Muscle of leg (tissue), 3 donors: ENCODE measurements at regions not wholly inside any gene's neighbourhood (a gene's known extent, or its start where the extent isn't known, plus 50 kb on each side); places are given as distances from the start of the nearest gene placed in this dataset.

Experiments used
- DNase-seq: peaks from one replicate; pipeline ENCODE4 v3.0.0; 2013
- H3K27ac ChIP-seq: one replicate; pipeline ENCODE4 v1.5.1; 2013; ENCODE audit warnings: mild to moderate bottlenecking, low read length, control low read depth
- H3K27me3 ChIP-seq: one replicate; pipeline ENCODE4 v1.6.1; 2013; ENCODE audit warnings: low read length; ENCODE audit not compliant: control insufficient read depth, insufficient read depth
- H3K36me3 ChIP-seq: one replicate; pipeline ENCODE4 v1.6.1; 2013; ENCODE audit warnings: low read length; ENCODE audit not compliant: control insufficient read depth, insufficient read depth
- H3K4me1 ChIP-seq: one replicate; pipeline ENCODE4 v1.6.1; 2013; ENCODE audit warnings: low read length; ENCODE audit not compliant: control insufficient read depth, insufficient read depth
- H3K4me3 ChIP-seq: one replicate; pipeline ENCODE4 v1.5.1; 2013; ENCODE audit warnings: low read length, control low read depth
- H3K9me3 ChIP-seq: replicated peaks from 2 replicates; pipeline ENCODE4 v1.6.1; 2013; ENCODE audit warnings: low read depth, low read length; ENCODE audit not compliant: control insufficient read depth
- WGBS: methylation state at CpG from one replicate; pipeline ENCODE4 v1.1.5; 2013; ENCODE audit warnings: missing lambda C conversion rate; ENCODE audit not compliant: insufficient coverage; 5-methylcytosine and 5-hydroxymethylcytosine counted together

DNA sequence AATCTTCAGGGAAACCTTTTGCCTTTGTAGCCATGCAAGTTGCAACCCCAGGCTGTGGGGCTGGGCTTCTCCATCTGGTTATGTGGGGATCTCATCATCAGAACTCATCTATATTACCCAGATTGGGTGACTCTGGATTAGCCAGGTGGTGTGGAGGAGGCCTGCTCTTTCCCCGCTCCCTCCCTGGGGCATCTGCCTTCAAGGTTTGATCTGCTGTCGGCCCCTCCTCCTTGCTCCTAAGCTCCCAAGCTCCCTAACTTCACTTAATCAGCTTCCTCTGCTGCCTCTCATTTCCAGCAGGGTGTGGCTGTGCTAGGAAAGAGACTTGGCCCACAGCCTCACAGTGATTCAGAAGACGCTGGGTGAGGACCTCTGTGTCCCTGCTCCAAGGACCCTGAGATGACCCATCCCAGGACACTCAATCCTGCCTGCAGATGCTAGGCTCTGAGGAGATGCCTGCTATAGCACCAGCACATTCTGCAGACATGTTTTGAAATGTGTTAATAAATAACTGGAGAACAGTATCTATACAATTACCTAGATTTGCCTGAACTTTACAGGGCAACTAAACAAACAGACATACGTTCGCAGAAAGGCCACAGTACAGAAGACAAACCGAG is 392.1 kb upstream of the PODXL start:
- Histone ChIP-seq H3K4me1 (peaks cover 10% of the 10 kb centered on the region), H3K4me3 (no peak overlapping the region), H3K36me3 (no peaks in the 10 kb centered on the region), H3K9me3 (peaks cover 3% of the 10 kb centered on the region), H3K27me3 (peaks cover 52% of the 10 kb centered on the region), H3K27ac (no peak overlapping the region)
- peak; percentile 40 for DNase-seq
- WGBS: 23% methylated on average over 4 of the region's 6 CpGs

DNA sequence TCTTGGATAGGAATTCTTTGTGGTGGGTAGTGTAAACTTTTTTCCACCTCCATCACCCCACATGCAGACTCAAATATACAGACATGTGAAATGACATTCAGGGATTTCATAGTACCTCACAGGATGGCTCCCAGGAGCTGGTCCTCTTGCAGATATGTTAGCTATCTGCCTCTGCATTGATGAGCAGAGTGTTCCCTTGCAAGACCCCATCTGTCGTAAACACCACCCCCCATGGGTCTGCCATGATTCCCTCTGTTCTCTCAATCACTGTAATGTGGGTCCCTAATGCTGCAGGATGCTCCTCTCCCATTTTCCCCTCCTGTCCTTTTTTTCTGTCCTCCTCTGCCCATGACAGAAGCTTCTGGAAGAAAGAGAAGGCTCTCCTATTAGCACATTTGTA is 391.2 kb upstream of the PODXL start:
- H3K27ac ChIP-seq: no peak overlapping the region
- peaks cover 51% of the 10 kb centered on the region for H3K27me3 ChIP-seq
- no peak overlapping the region for H3K4me3 ChIP-seq
- WGBS: 100% methylated on average over 1 of the region's 1 CpG
- peaks cover 3% of the 10 kb centered on the region for H3K9me3 ChIP-seq
- H3K4me1 ChIP-seq: peaks cover 10% of the 10 kb centered on the region
- H3K36me3 ChIP-seq: no peaks in the 10 kb centered on the region
- no peak for DNase-seq

DNA sequence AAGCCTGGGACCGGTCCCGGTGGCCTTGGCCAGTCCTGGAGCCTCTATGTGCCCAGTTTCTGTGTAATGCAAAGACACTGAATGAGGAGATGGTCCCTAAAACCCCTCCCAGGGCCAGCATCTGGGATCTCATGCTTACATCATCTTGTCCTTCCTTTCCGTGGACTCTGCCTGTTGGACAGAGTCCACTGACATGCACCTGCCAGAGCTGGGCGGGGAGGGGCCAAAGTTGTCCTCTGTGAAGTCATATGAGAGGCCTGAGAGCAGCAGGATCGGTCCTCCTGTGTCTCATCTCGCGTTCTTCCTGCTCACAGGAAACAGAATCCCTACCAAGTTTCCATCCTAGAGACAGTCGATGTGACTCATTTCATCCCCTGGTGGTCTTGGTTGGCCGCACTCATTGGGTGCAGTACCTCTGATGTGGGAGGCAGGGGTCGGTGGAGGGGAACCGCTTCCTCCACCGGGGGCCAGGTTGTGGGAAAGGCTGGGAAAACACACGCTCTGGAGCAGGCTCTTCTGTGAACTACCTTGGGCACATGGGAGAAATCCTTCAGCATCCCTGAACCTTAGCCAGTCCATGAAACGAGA is 389.6 kb upstream of the PODXL start:
- DNase-seq: peak; percentile 18
- no peaks in the 10 kb centered on the region for H3K9me3 ChIP-seq
- 34% methylated on average over 9 of the region's 14 CpGs for WGBS
- no peak overlapping the region for H3K27ac ChIP-seq
- no peaks in the 10 kb centered on the region for H3K36me3 ChIP-seq
- no peak overlapping the region for H3K4me3 ChIP-seq
- peaks cover 52% of the 10 kb centered on the region for H3K27me3 ChIP-seq
- peaks cover 10% of the 10 kb centered on the region for H3K4me1 ChIP-seq

DNA sequence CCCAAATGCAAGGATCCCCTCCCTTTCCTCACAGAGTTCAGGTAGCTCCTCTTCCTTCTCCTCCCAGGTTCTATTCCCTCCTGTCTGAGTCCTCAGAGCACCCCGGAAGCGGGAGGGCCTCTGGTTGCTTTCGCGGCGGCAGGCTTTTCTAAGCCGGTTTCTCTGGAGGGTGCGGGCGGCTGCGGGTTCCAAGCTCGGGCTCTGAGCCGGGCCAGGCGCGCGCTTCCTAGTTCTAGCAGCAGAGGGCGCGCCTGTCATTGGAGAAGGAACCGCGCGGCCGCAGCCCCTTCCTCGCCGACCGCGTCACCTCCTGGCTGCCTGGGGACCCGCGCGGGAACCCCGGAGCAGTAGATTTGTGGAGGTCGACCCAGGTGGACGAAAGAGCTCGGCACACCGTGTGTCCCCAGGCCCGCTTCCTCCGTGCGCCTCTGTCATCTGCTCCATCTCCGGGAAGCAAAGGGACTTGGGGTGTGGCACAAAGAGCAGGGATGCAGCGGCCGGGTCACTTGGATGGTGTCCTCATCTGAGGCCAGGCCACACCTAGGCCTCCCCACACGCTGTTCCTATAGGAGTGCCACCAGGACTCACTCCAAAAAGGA is 389.0 kb upstream of the PODXL start:
- DNase-seq: peak; percentile 30
- Histone ChIP-seq H3K4me1 (peaks cover 10% of the 10 kb centered on the region), H3K4me3 (no peak overlapping the region), H3K27me3 (peaks cover 52% of the 10 kb centered on the region), H3K36me3 (no peaks in the 10 kb centered on the region), H3K9me3 (no peaks in the 10 kb centered on the region), H3K27ac (no peak overlapping the region)
- WGBS: 2% methylated on average over 38 of the region's 39 CpGs

DNA sequence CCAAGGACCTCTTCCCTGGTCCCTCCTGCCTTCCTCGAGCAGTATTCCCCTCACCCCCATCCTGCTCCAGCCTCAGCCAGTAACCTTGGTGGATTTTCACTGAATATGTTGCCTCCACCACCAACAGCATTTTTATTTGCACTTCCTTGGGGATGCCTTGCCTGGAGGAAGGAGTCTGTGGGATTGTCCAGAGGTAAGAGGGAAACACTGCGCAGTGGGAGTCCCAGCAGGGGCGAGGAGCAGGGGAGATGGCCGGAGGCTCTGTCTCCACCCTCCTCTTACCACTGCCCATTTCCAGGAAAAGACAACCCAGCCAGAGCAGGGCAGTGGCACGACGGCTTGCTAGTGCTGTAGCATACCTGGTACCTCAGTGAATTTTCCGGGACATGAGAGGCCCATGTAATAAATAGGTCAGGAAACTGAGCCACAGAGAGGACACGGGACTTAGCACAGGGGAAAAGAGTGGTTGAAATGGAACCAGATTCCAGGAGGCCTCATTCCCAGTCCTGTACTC is 388.2 kb upstream of the PODXL start:
- DNase-seq: no peak
- peaks cover 48% of the 10 kb centered on the region for H3K27me3 ChIP-seq
- 80% methylated on average over 4 of the region's 8 CpGs for WGBS
- no peaks in the 10 kb centered on the region for H3K9me3 ChIP-seq
- H3K4me1 ChIP-seq: peaks cover 10% of the 10 kb centered on the region
- H3K27ac ChIP-seq: no peak overlapping the region
- no peak overlapping the region for H3K4me3 ChIP-seq
- H3K36me3 ChIP-seq: no peaks in the 10 kb centered on the region

DNA sequence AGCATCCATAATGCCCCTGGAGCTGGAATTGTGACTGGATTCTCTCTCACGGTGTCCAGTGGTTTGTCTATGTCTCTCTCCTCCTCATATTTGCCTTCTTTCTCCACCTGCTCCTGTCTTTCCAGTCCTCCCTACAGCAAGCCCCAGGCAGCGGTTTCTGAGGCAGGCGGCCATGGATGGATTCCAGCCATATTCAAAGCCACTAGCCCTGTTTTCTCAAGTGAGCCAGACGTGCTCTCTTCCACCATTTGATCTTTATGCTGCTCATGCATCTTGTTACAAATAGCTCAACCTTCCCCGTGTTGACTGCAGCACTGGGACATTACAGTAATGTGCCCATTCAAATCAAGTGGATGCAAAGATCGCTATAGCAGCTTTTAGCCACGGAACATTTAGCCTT is 387.2 kb upstream of the PODXL start:
- no peaks in the 10 kb centered on the region for H3K36me3 ChIP-seq
- WGBS: 50% methylated on average over 7 of the region's 7 CpGs
- no peak overlapping the region for H3K27ac ChIP-seq
- H3K27me3 ChIP-seq: peaks cover 44% of the 10 kb centered on the region
- peaks cover 10% of the 10 kb centered on the region for H3K4me1 ChIP-seq
- peak; percentile 10 for DNase-seq
- no peaks in the 10 kb centered on the region for H3K9me3 ChIP-seq
- no peak overlapping the region for H3K4me3 ChIP-seq

DNA sequence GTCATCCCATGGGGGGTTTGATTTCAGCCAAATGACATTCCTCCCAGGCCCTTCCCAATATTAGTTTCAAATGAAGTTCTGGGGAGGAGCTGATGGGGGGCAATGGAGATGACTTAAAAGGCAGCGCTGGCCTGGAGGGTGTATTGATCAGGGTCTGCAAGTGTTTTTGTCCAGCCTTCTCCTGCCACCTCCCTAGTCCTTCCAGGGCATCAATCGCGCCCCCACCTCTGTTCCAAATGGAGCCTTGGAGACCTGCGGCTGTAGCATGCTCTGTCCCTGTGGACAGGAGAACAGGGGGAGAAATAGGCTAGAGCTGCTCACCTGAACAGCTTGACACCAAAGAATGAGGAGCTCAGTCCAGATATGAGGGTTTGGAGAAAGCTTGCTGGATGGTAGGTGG is 386.8 kb upstream of the PODXL start:
- H3K27ac ChIP-seq: no peak overlapping the region
- no peak overlapping the region for H3K4me3 ChIP-seq
- H3K36me3 ChIP-seq: no peaks in the 10 kb centered on the region
- no peak for DNase-seq
- peaks cover 10% of the 10 kb centered on the region for H3K4me1 ChIP-seq
- H3K27me3 ChIP-seq: peaks cover 41% of the 10 kb centered on the region
- WGBS: no CpG with 5 or more reads among the region's 4 CpGs
- H3K9me3 ChIP-seq: no peaks in the 10 kb centered on the region

DNA sequence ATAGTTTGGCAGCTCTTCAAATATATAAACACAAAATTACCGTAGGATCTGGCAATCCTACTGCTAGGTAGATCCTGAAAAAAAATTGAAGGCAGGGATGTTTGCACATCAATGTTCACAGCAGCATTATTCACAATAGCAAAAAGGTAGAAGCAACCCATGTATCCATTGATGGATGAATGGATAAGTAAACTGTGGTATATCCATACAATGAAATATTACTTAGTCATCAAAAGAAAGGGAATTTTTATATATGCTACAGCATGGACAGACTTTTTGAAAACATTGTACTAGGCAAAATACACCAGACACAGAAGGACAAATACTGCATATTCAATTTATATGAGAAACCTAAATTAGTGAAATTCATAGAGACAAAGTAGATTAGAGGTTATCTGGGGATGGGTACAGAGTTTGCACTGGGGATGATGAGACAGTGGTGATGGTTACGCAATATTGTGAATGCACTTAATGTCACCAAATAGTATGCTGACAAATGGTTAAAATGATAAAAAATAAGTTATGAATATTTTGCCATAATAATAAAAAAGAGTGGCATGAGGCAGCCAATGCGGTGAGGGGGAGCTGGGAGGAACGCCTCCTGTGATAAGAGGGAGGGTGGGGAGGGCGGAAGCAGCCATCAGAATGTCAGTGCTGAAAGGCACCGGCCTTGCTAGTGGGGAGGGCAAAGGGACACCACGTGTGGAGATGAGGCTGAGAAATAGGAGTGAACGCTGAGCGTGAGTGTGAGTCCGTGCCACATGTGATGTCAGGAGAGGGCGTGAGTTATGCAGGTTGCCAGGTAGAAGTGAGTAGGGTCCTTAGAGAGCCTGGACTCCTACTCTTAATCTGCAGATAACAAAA is 386.1 kb upstream of the PODXL start:
- peaks cover 34% of the 10 kb centered on the region for H3K27me3 ChIP-seq
- no peak for DNase-seq
- H3K27ac ChIP-seq: no peak overlapping the region
- H3K4me3 ChIP-seq: no peak overlapping the region
- peaks cover 10% of the 10 kb centered on the region for H3K4me1 ChIP-seq
- no peaks in the 10 kb centered on the region for H3K36me3 ChIP-seq
- 89% methylated on average over 9 of the region's 11 CpGs for WGBS
- H3K9me3 ChIP-seq: no peaks in the 10 kb centered on the region

DNA sequence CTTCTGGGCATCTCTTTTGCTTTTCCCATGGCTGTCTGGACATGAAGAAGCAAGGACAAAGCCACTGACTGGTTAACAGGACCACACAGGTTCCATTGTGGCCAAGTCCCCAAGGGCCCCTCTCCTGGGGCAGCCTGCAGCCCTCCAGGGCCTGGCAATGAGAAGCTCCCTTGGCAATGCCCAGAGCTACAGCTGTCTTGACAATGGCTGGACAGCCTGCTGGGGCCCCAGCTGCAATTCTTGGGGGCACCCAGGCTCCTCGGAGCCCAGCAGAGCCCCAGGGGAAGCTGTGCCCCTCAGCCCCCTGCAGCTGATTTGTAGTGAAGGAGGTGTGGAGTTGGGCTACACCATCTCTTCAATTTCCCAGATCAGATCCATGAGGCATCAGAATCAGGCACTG is 384.9 kb upstream of the PODXL start:
- H3K4me3 ChIP-seq: no peak overlapping the region
- H3K27ac ChIP-seq: no peak overlapping the region
- no CpG with 5 or more reads among the region's 1 CpG for WGBS
- H3K36me3 ChIP-seq: no peaks in the 10 kb centered on the region
- H3K27me3 ChIP-seq: peaks cover 30% of the 10 kb centered on the region
- no peaks in the 10 kb centered on the region for H3K9me3 ChIP-seq
- peaks cover 10% of the 10 kb centered on the region for H3K4me1 ChIP-seq
- no peak for DNase-seq

DNA sequence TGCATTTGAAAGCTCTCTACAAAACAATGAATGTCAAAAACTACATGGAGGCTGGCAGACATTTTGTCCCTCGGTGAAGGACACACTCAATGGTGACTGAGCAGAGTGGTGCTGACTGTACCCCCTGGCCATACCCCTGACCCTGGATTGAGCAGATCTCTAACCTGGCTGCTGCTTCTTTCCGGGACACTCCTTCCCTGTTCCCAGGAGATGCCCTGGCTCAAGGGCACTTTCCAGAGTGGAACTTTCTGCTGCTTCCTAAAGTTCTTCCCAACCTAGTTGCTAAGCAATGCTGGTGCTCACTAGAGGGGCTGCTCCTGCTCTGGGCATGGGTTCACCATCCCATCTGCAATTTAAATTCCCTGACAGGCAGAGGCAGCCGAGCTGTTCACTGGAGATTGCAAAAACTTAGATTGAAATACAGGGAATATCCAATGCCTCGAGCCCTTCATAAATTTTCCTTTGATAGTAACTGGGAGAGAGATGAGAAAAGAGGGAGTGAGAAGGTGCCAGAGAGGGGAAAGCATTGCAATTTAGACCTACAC is 384.3 kb upstream of the PODXL start:
- Histone ChIP-seq H3K36me3 (no peaks in the 10 kb centered on the region), H3K4me1 (peaks cover 7% of the 10 kb centered on the region), H3K4me3 (no peak overlapping the region), H3K27me3 (peaks cover 24% of the 10 kb centered on the region), H3K27ac (no peak overlapping the region), H3K9me3 (no peaks in the 10 kb centered on the region)
- no peak for DNase-seq
- 75% methylated on average over 4 of the region's 4 CpGs for WGBS
